HUDEP-2 (cell line): ENCODE measurements at regions not wholly inside any gene's neighbourhood (a gene's known extent, or its start where the extent isn't known, plus 50 kb on each side); places are given as distances from the start of the nearest gene placed in this dataset.

Source experiments
- DNase-seq, 76 experiments: peaks; one replicate each; lab custom pipeline; 2025; ENCODE audit not compliant: unreplicated experiment in 76 of 76; lab: John Stamatoyannopoulos, UW

- no peak for DNase-seq
Observed at GRCh38 chr7:54810401-54810800, 51.4 kb upstream of the SEC61G start.

- DNase-seq = no peak
Observed at GRCh38 chr7:54811041-54811845, 52.2 kb upstream of the SEC61G start.

GRCh38 chr7:54811846-54812254 is 52.8 kb upstream of the SEC61G start:
- no peak for DNase-seq

- DNase-seq = no peak
Observed at GRCh38 chr7:54812756-54813322, 53.8 kb upstream of the SEC61G start.

GRCh38 chr7:54813398-54813797 is 54.4 kb upstream of the SEC61G start:
- DNase-seq = no peak

- DNase-seq = no peak
Observed at GRCh38 chr7:54814401-54814800, 55.4 kb upstream of the SEC61G start.

GRCh38 chr7:54817152-54817551 is 58.1 kb upstream of the SEC61G start:
- no peak for DNase-seq

GRCh38 chr7:54823776-54824175 is 64.8 kb upstream of the SEC61G start:
- no peak for DNase-seq

GRCh38 chr7:54824655-54825054 is 65.6 kb upstream of the SEC61G start:
- DNase-seq = no peak

GRCh38 chr7:54825368-54825767 is 66.4 kb upstream of the SEC61G start:
- no peak for DNase-seq

- DNase-seq = no peak
Observed at GRCh38 chr7:54827734-54828133, 68.7 kb upstream of the SEC61G start.

GRCh38 chr7:54831046-54831643 is 72.1 kb upstream of the SEC61G start:
- DNase-seq = no peak

- no peak for DNase-seq
Observed at GRCh38 chr7:54831644-54832095, 72.7 kb upstream of the SEC61G start.

- no peak for DNase-seq
Observed at GRCh38 chr7:54833001-54833467, 74.0 kb upstream of the SEC61G start.

GRCh38 chr7:54837168-54837567 is 78.2 kb upstream of the SEC61G start:
- DNase-seq = no peak

- DNase-seq = no peak
Observed at GRCh38 chr7:54837761-54838160, 78.8 kb upstream of the SEC61G start.

GRCh38 chr7:54838175-54838910 is 79.3 kb upstream of the SEC61G start:
- DNase-seq = no peak

GRCh38 chr7:54839575-54840213 is 80.7 kb upstream of the SEC61G start:
- peak in 72 of 76 experiments; percentile 18 to 85 (median 66) for DNase-seq

GRCh38 chr7:54841772-54842697 is 83.0 kb upstream of the SEC61G start:
- DNase-seq = peak in 48 of 76 experiments; percentile 2 to 55 (median 28)
